Endodermal cell (in vitro differentiated cells): ENCODE measurements at regions not wholly inside any gene's neighbourhood (a gene's known extent, or its start where the extent isn't known, plus 50 kb on each side); places are given as distances from the start of the nearest gene placed in this dataset.

Source experiments
- DNase-seq: peaks from one replicate; pipeline ENCODE4 v3.0.0-alpha.2; 2017
- H3K27ac ChIP-seq: 2 replicates; pipeline ENCODE4 v1.5.1; 2013; ENCODE audit warnings: mild to moderate bottlenecking, low read depth, low read length, moderate library complexity
- H3K27me3 ChIP-seq: 2 replicates; pipeline ENCODE4 v1.6.1; 2013; ENCODE audit warnings: mild to moderate bottlenecking, low read length, moderate library complexity; ENCODE audit not compliant: insufficient read depth, control insufficient read depth, poor library complexity, severe bottlenecking
- H3K36me3 ChIP-seq: 2 replicates; pipeline ENCODE4 v1.7.0; 2013; ENCODE audit warnings: mild to moderate bottlenecking, low read length, moderate library complexity; ENCODE audit not compliant: control insufficient read depth, insufficient read depth
- H3K4me1 ChIP-seq: one replicate; pipeline ENCODE4 v1.7.0; 2013; ENCODE audit warnings: low read length; ENCODE audit not compliant: control insufficient read depth, insufficient read depth
- H3K4me3 ChIP-seq: 2 replicates; pipeline ENCODE4 v1.5.1; 2013; ENCODE audit warnings: mild to moderate bottlenecking, low read length, moderate library complexity
- H3K9ac ChIP-seq: 2 replicates; pipeline ENCODE4 v1.6.1; 2013; ENCODE audit warnings: mild to moderate bottlenecking, low read length, moderate library complexity; ENCODE audit not compliant: poor library complexity, severe bottlenecking; ENCODE audit errors: extremely low read depth
- H3K9me3 ChIP-seq: 2 replicates; pipeline ENCODE4 v1.6.1; 2013; ENCODE audit warnings: mild to moderate bottlenecking, low read length, moderate library complexity; ENCODE audit not compliant: control insufficient read depth
- H3K27ac Mint-ChIP-seq: 2 replicates; pipeline ENCODE4 v1.8.0; 2020; ENCODE audit warnings: mixed read lengths
- H3K27me3 Mint-ChIP-seq: 2 replicates; pipeline ENCODE4 v1.8.0; 2021; ENCODE audit warnings: mild to moderate bottlenecking, mixed read lengths; ENCODE audit not compliant: insufficient read depth
- H3K36me3 Mint-ChIP-seq: 2 replicates; pipeline ENCODE4 v1.8.0; 2020; ENCODE audit warnings: low read depth, mixed read lengths
- H3K4me1 Mint-ChIP-seq: 2 replicates; pipeline ENCODE4 v1.8.0; 2020; ENCODE audit warnings: mixed read lengths
- H3K4me3 Mint-ChIP-seq: 2 replicates; pipeline ENCODE4 v1.8.0; 2020; ENCODE audit warnings: mild to moderate bottlenecking, moderate library complexity, mixed read lengths
- H3K9me3 Mint-ChIP-seq: 2 replicates; pipeline ENCODE4 v1.8.0; 2020; ENCODE audit warnings: mild to moderate bottlenecking, mixed read lengths
- CTCF ChIP-seq: fragments of 200-600 bp; sonication (generic); conservative IDR thresholded peaks from 2 replicates; pipeline ENCODE4 v1.5.0; 2021; ENCODE audit warnings: antibody characterized with exemption, mild to moderate bottlenecking
- WGBS, 2 experiments: methylation state at CpG; one replicate each; pipeline versions ENCODE4 v1.1.5 to v1.1.7; 2013; ENCODE audit warnings: missing lambda C conversion rate in 2 of 2, mixed read lengths in 1 of 2; ENCODE audit not compliant: insufficient coverage in 1 of 2, insufficient read length in 1 of 2; 5-methylcytosine and 5-hydroxymethylcytosine counted together

GRCh38 chr4:20331642-20332041 is 79.9 kb downstream of the SLIT2 start:
- H3K9me3 ChIP-seq, result peaks cover 10% of the 10 kb centered on the region
- H3K36me3 Mint-ChIP-seq, result peaks cover 3% of the 10 kb centered on the region
- no peak for TF ChIP-seq CTCF
- no peak overlapping the region for H3K4me3 Mint-ChIP-seq
- H3K27me3 ChIP-seq, result no peaks in the 10 kb centered on the region
- no peaks in the 10 kb centered on the region for H3K36me3 ChIP-seq
- no peak overlapping the region for H3K9ac ChIP-seq
- WGBS, 2 experiments, result 100% methylated on average over 1 of the region's 1 CpG; no CpG with 5 or more reads in 1 of the 2 experiments
- no peak for DNase-seq
- H3K9me3 Mint-ChIP-seq, result peaks cover 8% of the 10 kb centered on the region
- H3K27ac ChIP-seq, result no peak overlapping the region
- no peak overlapping the region for H3K4me3 ChIP-seq
- H3K4me1 ChIP-seq, result no peaks in the 10 kb centered on the region
- no peak overlapping the region for H3K27ac Mint-ChIP-seq
- peaks cover 7% of the 10 kb centered on the region for H3K4me1 Mint-ChIP-seq
- H3K27me3 Mint-ChIP-seq, result no peaks in the 10 kb centered on the region

- no peak overlapping the region for H3K9ac ChIP-seq
- Mint-ChIP-seq H3K4me1 (peaks cover 7% of the 10 kb centered on the region), H3K27me3 (no peaks in the 10 kb centered on the region), H3K4me3 (no peak overlapping the region), H3K9me3 (peaks cover 14% of the 10 kb centered on the region), H3K27ac (no peak overlapping the region), H3K36me3 (peaks cover 3% of the 10 kb centered on the region)
- no peak for DNase-seq
- peaks cover 13% of the 10 kb centered on the region for H3K9me3 ChIP-seq
- 88 to 100% methylated on average over 2 to 3 of the region's 3 CpGs for WGBS, 2 experiments
- peaks cover 3% of the 10 kb centered on the region for H3K4me1 ChIP-seq
- no peaks in the 10 kb centered on the region for H3K27me3 ChIP-seq
- no peak overlapping the region for H3K4me3 ChIP-seq
- TF ChIP-seq CTCF, result no peak
- H3K36me3 ChIP-seq, result no peaks in the 10 kb centered on the region
- peak overlapping the region; percentile 16 for H3K27ac ChIP-seq
Observed at GRCh38 chr4:20333141-20333715, 81.5 kb downstream of the SLIT2 start.

- no peaks in the 10 kb centered on the region for H3K27me3 ChIP-seq
- peaks cover 3% of the 10 kb centered on the region for H3K4me1 ChIP-seq
- TF ChIP-seq CTCF, result no peak
- H3K4me3 ChIP-seq, result peak overlapping the region; percentile 14
- H3K9ac ChIP-seq, result no peak overlapping the region
- peak; percentile 66 for DNase-seq
- WGBS, 2 experiments, result 33% methylated on average over 1 of the region's 1 CpG; no CpG with 5 or more reads in 1 of the 2 experiments
- no peak overlapping the region for H3K27ac Mint-ChIP-seq
- peaks cover 13% of the 10 kb centered on the region for H3K9me3 ChIP-seq
- peaks cover 17% of the 10 kb centered on the region for H3K4me1 Mint-ChIP-seq
- no peaks in the 10 kb centered on the region for H3K27me3 Mint-ChIP-seq
- H3K36me3 Mint-ChIP-seq, result peaks cover 3% of the 10 kb centered on the region
- H3K27ac ChIP-seq, result no peak overlapping the region
- H3K36me3 ChIP-seq, result no peaks in the 10 kb centered on the region
- peaks cover 14% of the 10 kb centered on the region for H3K9me3 Mint-ChIP-seq
- H3K4me3 Mint-ChIP-seq, result no peak overlapping the region
Observed at GRCh38 chr4:20337261-20337664, 85.6 kb downstream of the SLIT2 start.
